H9 (cell line): ENCODE measurements at regions not wholly inside any gene's neighbourhood (a gene's known extent, or its start where the extent isn't known, plus 50 kb on each side); places are given as distances from the start of the nearest gene placed in this dataset.

Source experiments
- DNase-seq: peaks from one replicate; pipeline ENCODE4 v3.0.0-alpha.2; 2017
- H2AFZ ChIP-seq: one replicate; pipeline ENCODE4 v1.6.1; 2013; ENCODE audit warnings: mild to moderate bottlenecking, low read length, control low read depth, moderate library complexity
- H2AK5ac ChIP-seq: 2 replicates; pipeline ENCODE4 v1.6.1; 2013; ENCODE audit warnings: low read length, control low read depth, mixed read lengths; ENCODE audit not compliant: insufficient read length
- H2BK120ac ChIP-seq: one replicate; pipeline ENCODE4 v1.6.1; 2013; ENCODE audit warnings: low read depth, mild to moderate bottlenecking, low read length, control low read depth, inconsistent platforms; ENCODE audit not compliant: poor library complexity, severe bottlenecking
- H2BK12ac ChIP-seq: 2 replicates; pipeline ENCODE4 v1.6.1; 2013; ENCODE audit warnings: low read length, control low read depth, mixed read lengths, low read depth; ENCODE audit not compliant: insufficient read length
- H2BK15ac ChIP-seq: 2 replicates; pipeline ENCODE4 v1.6.1; 2013; ENCODE audit warnings: low read depth, low read length, control low read depth
- H2BK20ac ChIP-seq: one replicate; pipeline ENCODE4 v1.6.1; 2013; ENCODE audit warnings: low read depth, mild to moderate bottlenecking, low read length, control low read depth, inconsistent platforms; ENCODE audit not compliant: poor library complexity, severe bottlenecking
- H2BK5ac ChIP-seq: 2 replicates; pipeline ENCODE4 v1.6.1; 2013; ENCODE audit warnings: low read length, control low read depth, mixed read lengths; ENCODE audit not compliant: insufficient read length
- H3K14ac ChIP-seq: 2 replicates; pipeline ENCODE4 v1.6.1; 2013; ENCODE audit warnings: low read length, control low read depth; ENCODE audit not compliant: insufficient read depth
- H3K18ac ChIP-seq: 2 replicates; pipeline ENCODE4 v1.6.1; 2013; ENCODE audit warnings: low read depth, mild to moderate bottlenecking, mixed read lengths, low read length, control low read depth; ENCODE audit not compliant: insufficient read length
- H3K23ac ChIP-seq: 2 replicates; pipeline ENCODE4 v1.6.1; 2013; ENCODE audit warnings: low read length, control low read depth, mixed read lengths, low read depth; ENCODE audit not compliant: insufficient read length
- H3K23me2 ChIP-seq: 2 replicates; pipeline ENCODE4 v1.6.1; 2013; ENCODE audit warnings: low read depth, mild to moderate bottlenecking, mixed read lengths, low read length, control low read depth; ENCODE audit not compliant: insufficient read length, poor library complexity, severe bottlenecking
- H3K27ac ChIP-seq: 2 replicates; pipeline ENCODE4 v1.5.1; 2013; ENCODE audit warnings: low read length, control low read depth, mixed read lengths, low read depth; ENCODE audit not compliant: insufficient read length
- H3K27me3 ChIP-seq: 2 replicates; pipeline ENCODE4 v1.6.1; 2013; ENCODE audit warnings: low read length, control low read depth, inconsistent platforms; ENCODE audit not compliant: insufficient read depth
- H3K4ac ChIP-seq: 2 replicates; pipeline ENCODE4 v1.6.1; 2013; ENCODE audit warnings: low read depth, mild to moderate bottlenecking, control low read depth, inconsistent platforms, low read length, moderate library complexity
- H3K4me1 ChIP-seq: 2 replicates; pipeline ENCODE4 v1.6.1; 2013; ENCODE audit warnings: low read length, control low read depth, inconsistent platforms; ENCODE audit not compliant: insufficient read depth
- H3K4me2 ChIP-seq: 2 replicates; pipeline ENCODE4 v1.6.1; 2013; ENCODE audit warnings: low read length, control low read depth, mixed read lengths; ENCODE audit not compliant: insufficient read length, insufficient read depth
- H3K56ac ChIP-seq: 2 replicates; pipeline ENCODE4 v1.6.1; 2013; ENCODE audit warnings: low read depth, mild to moderate bottlenecking, mixed read lengths, low read length, control low read depth; ENCODE audit not compliant: insufficient read length
- H3K79me1 ChIP-seq: 2 replicates; pipeline ENCODE4 v1.6.1; 2013; ENCODE audit warnings: low read depth, mild to moderate bottlenecking, moderate library complexity, low read length, control low read depth, inconsistent platforms; ENCODE audit not compliant: insufficient read depth, poor library complexity, severe bottlenecking
- H3K79me2 ChIP-seq: 2 replicates; pipeline ENCODE4 v1.6.1; 2013; ENCODE audit warnings: low read length, control low read depth, inconsistent platforms; ENCODE audit not compliant: insufficient read depth
- H3K9ac ChIP-seq: 2 replicates; pipeline ENCODE4 v1.6.1; 2013; ENCODE audit warnings: low read length, control low read depth, mixed read lengths; ENCODE audit not compliant: insufficient read length; ENCODE audit errors: extremely low read depth
- H3K9me3 ChIP-seq: one replicate; pipeline ENCODE4 v1.6.1; 2013; ENCODE audit warnings: low read depth, low read length, inconsistent platforms; ENCODE audit not compliant: control insufficient read depth
- H3T11ph ChIP-seq: one replicate; pipeline ENCODE4 v1.6.1; 2013; ENCODE audit warnings: mild to moderate bottlenecking, low read length, control low read depth, inconsistent platforms
- H4K20me1 ChIP-seq: one replicate; pipeline ENCODE4 v1.6.1; 2013; ENCODE audit not compliant: control insufficient read depth, insufficient read length, insufficient read depth
- H4K5ac ChIP-seq: 2 replicates; pipeline ENCODE4 v1.6.1; 2013; ENCODE audit warnings: low read depth, mild to moderate bottlenecking, mixed read lengths, low read length, control low read depth; ENCODE audit not compliant: insufficient read length
- H4K8ac ChIP-seq: replicated peaks from 2 replicates; pipeline ENCODE4 v1.6.1; 2013; ENCODE audit warnings: low read length, control low read depth, mixed read lengths, low read depth; ENCODE audit not compliant: insufficient read length
- H4K91ac ChIP-seq: 2 replicates; pipeline ENCODE4 v1.6.1; 2013; ENCODE audit warnings: low read depth, mild to moderate bottlenecking, moderate library complexity, mixed read lengths, low read length, control low read depth; ENCODE audit not compliant: insufficient read length
- H3K27ac Mint-ChIP-seq, 3 experiments: 2 replicates in 2 of 3; 3 replicates in 1 of 3; pipeline ENCODE4 v1.8.0; 2020 to 2021; ENCODE audit warnings: mixed read lengths in 3 of 3, mild to moderate bottlenecking in 1 of 3, moderate library complexity in 1 of 3
- H3K27me3 Mint-ChIP-seq: 2 replicates; pipeline ENCODE4 v1.8.0; 2021; ENCODE audit warnings: low read depth, mild to moderate bottlenecking, moderate library complexity, mixed read lengths
- H3K36me3 Mint-ChIP-seq, 3 experiments: 2 replicates in 2 of 3; 3 replicates in 1 of 3; pipeline ENCODE4 v1.8.0; 2020 to 2021; ENCODE audit warnings: low read depth in 3 of 3, mixed read lengths in 3 of 3; ENCODE audit not compliant: insufficient read depth in 1 of 3
- H3K4me1 Mint-ChIP-seq, 2 experiments: 2 replicates each; pipeline ENCODE4 v1.8.0; 2020; ENCODE audit warnings: mixed read lengths in 2 of 2
- H3K4me3 Mint-ChIP-seq, 2 experiments: 2 replicates in 1 of 2; 3 replicates in 1 of 2; pipeline ENCODE4 v1.8.0; 2020 to 2021; ENCODE audit warnings: mild to moderate bottlenecking in 2 of 2, mixed read lengths in 2 of 2, moderate library complexity in 1 of 2
- H3K9me3 Mint-ChIP-seq, 2 experiments: 2 replicates in 1 of 2; 3 replicates in 1 of 2; pipeline ENCODE4 v1.8.0; 2020; ENCODE audit warnings: mild to moderate bottlenecking in 2 of 2, mixed read lengths in 2 of 2, moderate library complexity in 1 of 2
- CTCF ChIP-seq: fragments of 200-600 bp; sonication (generic); conservative IDR thresholded peaks from 3 replicates; pipeline ENCODE4 v1.8.0; 2021; ENCODE audit warnings: antibody characterized with exemption, mild to moderate bottlenecking

GRCh38 chr11:27263046-27263445 lies 100.0 kb downstream of the CCDC34 start:
- H2BK5ac ChIP-seq: no peak overlapping the region
- no peak for DNase-seq

More at GRCh38 chr11:27263046-27263445, 100.0 kb downstream of the CCDC34 start:
- H2BK15ac ChIP-seq: no peak overlapping the region
- no peak overlapping the region for H2BK12ac ChIP-seq
- no peak overlapping the region for H3T11ph ChIP-seq
- H4K5ac ChIP-seq: no peak overlapping the region
- no peak overlapping the region for H3K23ac ChIP-seq
- no peak overlapping the region for H2AK5ac ChIP-seq
- Mint-ChIP-seq H3K9me3 (no peaks in the 10 kb centered on the region; a peak in 1 of 5 replicates), H3K36me3 (no peaks in the 10 kb centered on the region; a peak in 1 of 7 replicates), H3K27ac (no peak overlapping the region), H3K4me1 (peaks cover 3 to 4% of the 10 kb centered on the region in 2 experiments; a peak in 3 of 4 replicates), H3K4me3 (no peak overlapping the region), H3K27me3 (peaks cover 3% of the 10 kb centered on the region; the same call in 1 of the 2 replicates)
- no peak overlapping the region for H3K18ac ChIP-seq
- no peak overlapping the region for H3K4ac ChIP-seq
- no peak overlapping the region for H4K8ac ChIP-seq
- no peaks in the 10 kb centered on the region for H4K20me1 ChIP-seq
- no peak overlapping the region for H2BK20ac ChIP-seq
- H3K4me1 ChIP-seq: no peaks in the 10 kb centered on the region
- no peak overlapping the region for H3K27ac ChIP-seq
- no peak overlapping the region for H3K14ac ChIP-seq
- no peaks in the 10 kb centered on the region for H3K9me3 ChIP-seq
- H2BK120ac ChIP-seq: no peak overlapping the region
- no peak overlapping the region for H3K9ac ChIP-seq
- H3K27me3 ChIP-seq: no peaks in the 10 kb centered on the region
- H4K91ac ChIP-seq: no peak overlapping the region
- TF ChIP-seq CTCF: no peak
- no peak overlapping the region for H3K4me2 ChIP-seq
- H3K79me2 ChIP-seq: no peaks in the 10 kb centered on the region
- no peak overlapping the region for H3K56ac ChIP-seq
- no peaks in the 10 kb centered on the region for H3K23me2 ChIP-seq
- no peaks in the 10 kb centered on the region for H3K79me1 ChIP-seq
- no peak overlapping the region for H2AFZ ChIP-seq
